ENCODE measurements at regions not wholly inside any gene's neighbourhood (a gene's known extent, or its start where the extent isn't known, plus 50 kb on each side); places are given as distances from the start of the nearest gene placed in this dataset.

- TF ChIP-seq, protein P1, sequence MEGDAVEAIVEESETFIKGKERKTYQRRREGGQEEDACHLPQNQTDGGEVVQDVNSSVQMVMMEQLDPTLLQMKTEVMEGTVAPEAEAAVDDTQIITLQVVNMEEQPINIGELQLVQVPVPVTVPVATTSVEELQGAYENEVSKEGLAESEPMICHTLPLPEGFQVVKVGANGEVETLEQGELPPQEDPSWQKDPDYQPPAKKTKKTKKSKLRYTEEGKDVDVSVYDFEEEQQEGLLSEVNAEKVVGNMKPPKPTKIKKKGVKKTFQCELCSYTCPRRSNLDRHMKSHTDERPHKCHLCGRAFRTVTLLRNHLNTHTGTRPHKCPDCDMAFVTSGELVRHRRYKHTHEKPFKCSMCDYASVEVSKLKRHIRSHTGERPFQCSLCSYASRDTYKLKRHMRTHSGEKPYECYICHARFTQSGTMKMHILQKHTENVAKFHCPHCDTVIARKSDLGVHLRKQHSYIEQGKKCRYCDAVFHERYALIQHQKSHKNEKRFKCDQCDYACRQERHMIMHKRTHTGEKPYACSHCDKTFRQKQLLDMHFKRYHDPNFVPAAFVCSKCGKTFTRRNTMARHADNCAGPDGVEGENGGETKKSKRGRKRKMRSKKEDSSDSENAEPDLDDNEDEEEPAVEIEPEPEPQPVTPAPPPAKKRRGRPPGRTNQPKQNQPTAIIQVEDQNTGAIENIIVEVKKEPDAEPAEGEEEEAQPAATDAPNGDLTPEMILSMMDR (IDR thresholded peaks at IDR 0.05 in 4 of 5, conservative IDR thresholded peaks at IDR 0.05 in 1 of 5): no peak
- TF ChIP-seq POLR2A (IDR thresholded peaks at IDR 0.05): no peak
These were observed 273.6 kb downstream of the ETAA1 start for GRCh38 chr2:67670747-67671183.

All from gastrocnemius medialis (tissue), 4 donors.